H9 (cell line): ENCODE measurements at regions not wholly inside any gene's neighbourhood (a gene's known extent, or its start where the extent isn't known, plus 50 kb on each side); places are given as distances from the start of the nearest gene placed in this dataset.

Source experiments
- DNase-seq: peaks from one replicate; pipeline ENCODE4 v3.0.0-alpha.2; 2017
- H2AFZ ChIP-seq: one replicate; pipeline ENCODE4 v1.6.1; 2013; ENCODE audit warnings: mild to moderate bottlenecking, low read length, control low read depth, moderate library complexity
- H2AK5ac ChIP-seq: 2 replicates; pipeline ENCODE4 v1.6.1; 2013; ENCODE audit warnings: low read length, control low read depth, mixed read lengths; ENCODE audit not compliant: insufficient read length
- H2BK120ac ChIP-seq: one replicate; pipeline ENCODE4 v1.6.1; 2013; ENCODE audit warnings: low read depth, mild to moderate bottlenecking, low read length, control low read depth, inconsistent platforms; ENCODE audit not compliant: poor library complexity, severe bottlenecking
- H2BK12ac ChIP-seq: 2 replicates; pipeline ENCODE4 v1.6.1; 2013; ENCODE audit warnings: low read length, control low read depth, mixed read lengths, low read depth; ENCODE audit not compliant: insufficient read length
- H2BK15ac ChIP-seq: 2 replicates; pipeline ENCODE4 v1.6.1; 2013; ENCODE audit warnings: low read depth, low read length, control low read depth
- H2BK20ac ChIP-seq: one replicate; pipeline ENCODE4 v1.6.1; 2013; ENCODE audit warnings: low read depth, mild to moderate bottlenecking, low read length, control low read depth, inconsistent platforms; ENCODE audit not compliant: poor library complexity, severe bottlenecking
- H2BK5ac ChIP-seq: 2 replicates; pipeline ENCODE4 v1.6.1; 2013; ENCODE audit warnings: low read length, control low read depth, mixed read lengths; ENCODE audit not compliant: insufficient read length
- H3K14ac ChIP-seq: 2 replicates; pipeline ENCODE4 v1.6.1; 2013; ENCODE audit warnings: low read length, control low read depth; ENCODE audit not compliant: insufficient read depth
- H3K18ac ChIP-seq: 2 replicates; pipeline ENCODE4 v1.6.1; 2013; ENCODE audit warnings: low read depth, mild to moderate bottlenecking, mixed read lengths, low read length, control low read depth; ENCODE audit not compliant: insufficient read length
- H3K23ac ChIP-seq: 2 replicates; pipeline ENCODE4 v1.6.1; 2013; ENCODE audit warnings: low read length, control low read depth, mixed read lengths, low read depth; ENCODE audit not compliant: insufficient read length
- H3K23me2 ChIP-seq: 2 replicates; pipeline ENCODE4 v1.6.1; 2013; ENCODE audit warnings: low read depth, mild to moderate bottlenecking, mixed read lengths, low read length, control low read depth; ENCODE audit not compliant: insufficient read length, poor library complexity, severe bottlenecking
- H3K27ac ChIP-seq: 2 replicates; pipeline ENCODE4 v1.5.1; 2013; ENCODE audit warnings: low read length, control low read depth, mixed read lengths, low read depth; ENCODE audit not compliant: insufficient read length
- H3K27me3 ChIP-seq: 2 replicates; pipeline ENCODE4 v1.6.1; 2013; ENCODE audit warnings: low read length, control low read depth, inconsistent platforms; ENCODE audit not compliant: insufficient read depth
- H3K4ac ChIP-seq: 2 replicates; pipeline ENCODE4 v1.6.1; 2013; ENCODE audit warnings: low read depth, mild to moderate bottlenecking, control low read depth, inconsistent platforms, low read length, moderate library complexity
- H3K4me1 ChIP-seq: 2 replicates; pipeline ENCODE4 v1.6.1; 2013; ENCODE audit warnings: low read length, control low read depth, inconsistent platforms; ENCODE audit not compliant: insufficient read depth
- H3K4me2 ChIP-seq: 2 replicates; pipeline ENCODE4 v1.6.1; 2013; ENCODE audit warnings: low read length, control low read depth, mixed read lengths; ENCODE audit not compliant: insufficient read length, insufficient read depth
- H3K56ac ChIP-seq: 2 replicates; pipeline ENCODE4 v1.6.1; 2013; ENCODE audit warnings: low read depth, mild to moderate bottlenecking, mixed read lengths, low read length, control low read depth; ENCODE audit not compliant: insufficient read length
- H3K79me1 ChIP-seq: 2 replicates; pipeline ENCODE4 v1.6.1; 2013; ENCODE audit warnings: low read depth, mild to moderate bottlenecking, moderate library complexity, low read length, control low read depth, inconsistent platforms; ENCODE audit not compliant: insufficient read depth, poor library complexity, severe bottlenecking
- H3K79me2 ChIP-seq: 2 replicates; pipeline ENCODE4 v1.6.1; 2013; ENCODE audit warnings: low read length, control low read depth, inconsistent platforms; ENCODE audit not compliant: insufficient read depth
- H3K9ac ChIP-seq: 2 replicates; pipeline ENCODE4 v1.6.1; 2013; ENCODE audit warnings: low read length, control low read depth, mixed read lengths; ENCODE audit not compliant: insufficient read length; ENCODE audit errors: extremely low read depth
- H3K9me3 ChIP-seq: one replicate; pipeline ENCODE4 v1.6.1; 2013; ENCODE audit warnings: low read depth, low read length, inconsistent platforms; ENCODE audit not compliant: control insufficient read depth
- H3T11ph ChIP-seq: one replicate; pipeline ENCODE4 v1.6.1; 2013; ENCODE audit warnings: mild to moderate bottlenecking, low read length, control low read depth, inconsistent platforms
- H4K20me1 ChIP-seq: one replicate; pipeline ENCODE4 v1.6.1; 2013; ENCODE audit not compliant: control insufficient read depth, insufficient read length, insufficient read depth
- H4K5ac ChIP-seq: 2 replicates; pipeline ENCODE4 v1.6.1; 2013; ENCODE audit warnings: low read depth, mild to moderate bottlenecking, mixed read lengths, low read length, control low read depth; ENCODE audit not compliant: insufficient read length
- H4K8ac ChIP-seq: replicated peaks from 2 replicates; pipeline ENCODE4 v1.6.1; 2013; ENCODE audit warnings: low read length, control low read depth, mixed read lengths, low read depth; ENCODE audit not compliant: insufficient read length
- H4K91ac ChIP-seq: 2 replicates; pipeline ENCODE4 v1.6.1; 2013; ENCODE audit warnings: low read depth, mild to moderate bottlenecking, moderate library complexity, mixed read lengths, low read length, control low read depth; ENCODE audit not compliant: insufficient read length
- H3K27ac Mint-ChIP-seq, 3 experiments: 2 replicates in 2 of 3; 3 replicates in 1 of 3; pipeline ENCODE4 v1.8.0; 2020 to 2021; ENCODE audit warnings: mixed read lengths in 3 of 3, mild to moderate bottlenecking in 1 of 3, moderate library complexity in 1 of 3
- H3K27me3 Mint-ChIP-seq: 2 replicates; pipeline ENCODE4 v1.8.0; 2021; ENCODE audit warnings: low read depth, mild to moderate bottlenecking, moderate library complexity, mixed read lengths
- H3K36me3 Mint-ChIP-seq, 3 experiments: 2 replicates in 2 of 3; 3 replicates in 1 of 3; pipeline ENCODE4 v1.8.0; 2020 to 2021; ENCODE audit warnings: low read depth in 3 of 3, mixed read lengths in 3 of 3; ENCODE audit not compliant: insufficient read depth in 1 of 3
- H3K4me1 Mint-ChIP-seq, 2 experiments: 2 replicates each; pipeline ENCODE4 v1.8.0; 2020; ENCODE audit warnings: mixed read lengths in 2 of 2
- H3K4me3 Mint-ChIP-seq, 2 experiments: 2 replicates in 1 of 2; 3 replicates in 1 of 2; pipeline ENCODE4 v1.8.0; 2020 to 2021; ENCODE audit warnings: mild to moderate bottlenecking in 2 of 2, mixed read lengths in 2 of 2, moderate library complexity in 1 of 2
- H3K9me3 Mint-ChIP-seq, 2 experiments: 2 replicates in 1 of 2; 3 replicates in 1 of 2; pipeline ENCODE4 v1.8.0; 2020; ENCODE audit warnings: mild to moderate bottlenecking in 2 of 2, mixed read lengths in 2 of 2, moderate library complexity in 1 of 2
- CTCF ChIP-seq: fragments of 200-600 bp; sonication (generic); conservative IDR thresholded peaks from 3 replicates; pipeline ENCODE4 v1.8.0; 2021; ENCODE audit warnings: antibody characterized with exemption, mild to moderate bottlenecking
- WGBS: extraction: QIAGEN DNeasy Blood & Tissue Kit; methylation state at CpG from one replicate; pipeline ENCODE4 v1.1.7; 2013; ENCODE audit warnings: missing lambda C conversion rate, low lambda C conversion rate, mixed read lengths; ENCODE audit not compliant: insufficient read length; ENCODE audit errors: extremely low coverage; 5-methylcytosine and 5-hydroxymethylcytosine counted together

GRCh38 chr21:19123053-19123452, 719.5 kb upstream of the TMPRSS15 start:
- H4K5ac ChIP-seq = no peak overlapping the region
- TF ChIP-seq CTCF = no peak
- H3K4me2 ChIP-seq = no peak overlapping the region
- H4K8ac ChIP-seq = no peak overlapping the region
- peaks cover 9% of the 10 kb centered on the region; the same call in 1 of the 2 replicates for H3K4me1 ChIP-seq
- no peak overlapping the region for H3K14ac ChIP-seq
- H2BK12ac ChIP-seq = no peak overlapping the region
- no peaks in the 10 kb centered on the region for H4K20me1 ChIP-seq
- H3K9ac ChIP-seq = no peak overlapping the region
- H3K4me3 Mint-ChIP-seq = no peak overlapping the region
- H3K27me3 ChIP-seq = no peaks in the 10 kb centered on the region
- H3K27me3 Mint-ChIP-seq = no peaks in the 10 kb centered on the region; the same call in 1 of the 2 replicates
- H2BK15ac ChIP-seq = no peak overlapping the region
- H3K4ac ChIP-seq = no peak overlapping the region
- peaks cover 6 to 9% of the 10 kb centered on the region in 2 experiments; a peak in 4 of 5 replicates for H3K9me3 Mint-ChIP-seq
- H2AFZ ChIP-seq = no peak overlapping the region
- H2AK5ac ChIP-seq = no peak overlapping the region
- H3K9me3 ChIP-seq = no peaks in the 10 kb centered on the region
- peaks cover 7 to 16% (median 14%) of the 10 kb centered on the region in 3 experiments for H3K36me3 Mint-ChIP-seq
- no peak overlapping the region for H3K23ac ChIP-seq
- no peak overlapping the region for H3K27ac ChIP-seq
- no peaks in the 10 kb centered on the region for H3K79me1 ChIP-seq
- H4K91ac ChIP-seq = no peak overlapping the region
- WGBS = no CpG with 5 or more reads among the region's 5 CpGs
- peak overlapping the region in 1 of 3 experiments; percentile 54; a peak in 2 of 7 replicates for H3K27ac Mint-ChIP-seq
- peaks cover 46% of the 10 kb centered on the region in 2 experiments for H3K4me1 Mint-ChIP-seq
- no peak overlapping the region for H2BK20ac ChIP-seq
- no peak overlapping the region for H3T11ph ChIP-seq
- DNase-seq = no peak
- no peaks in the 10 kb centered on the region for H3K79me2 ChIP-seq
- no peak overlapping the region for H3K18ac ChIP-seq
- no peak overlapping the region for H2BK5ac ChIP-seq
- no peak overlapping the region for H3K56ac ChIP-seq
- no peak overlapping the region for H2BK120ac ChIP-seq
- H3K23me2 ChIP-seq = no peaks in the 10 kb centered on the region
